ENCODE measurements at regions not wholly inside any gene's neighbourhood (a gene's known extent, or its start where the extent isn't known, plus 50 kb on each side); places are given as distances from the start of the nearest gene placed in this dataset.

DNA sequence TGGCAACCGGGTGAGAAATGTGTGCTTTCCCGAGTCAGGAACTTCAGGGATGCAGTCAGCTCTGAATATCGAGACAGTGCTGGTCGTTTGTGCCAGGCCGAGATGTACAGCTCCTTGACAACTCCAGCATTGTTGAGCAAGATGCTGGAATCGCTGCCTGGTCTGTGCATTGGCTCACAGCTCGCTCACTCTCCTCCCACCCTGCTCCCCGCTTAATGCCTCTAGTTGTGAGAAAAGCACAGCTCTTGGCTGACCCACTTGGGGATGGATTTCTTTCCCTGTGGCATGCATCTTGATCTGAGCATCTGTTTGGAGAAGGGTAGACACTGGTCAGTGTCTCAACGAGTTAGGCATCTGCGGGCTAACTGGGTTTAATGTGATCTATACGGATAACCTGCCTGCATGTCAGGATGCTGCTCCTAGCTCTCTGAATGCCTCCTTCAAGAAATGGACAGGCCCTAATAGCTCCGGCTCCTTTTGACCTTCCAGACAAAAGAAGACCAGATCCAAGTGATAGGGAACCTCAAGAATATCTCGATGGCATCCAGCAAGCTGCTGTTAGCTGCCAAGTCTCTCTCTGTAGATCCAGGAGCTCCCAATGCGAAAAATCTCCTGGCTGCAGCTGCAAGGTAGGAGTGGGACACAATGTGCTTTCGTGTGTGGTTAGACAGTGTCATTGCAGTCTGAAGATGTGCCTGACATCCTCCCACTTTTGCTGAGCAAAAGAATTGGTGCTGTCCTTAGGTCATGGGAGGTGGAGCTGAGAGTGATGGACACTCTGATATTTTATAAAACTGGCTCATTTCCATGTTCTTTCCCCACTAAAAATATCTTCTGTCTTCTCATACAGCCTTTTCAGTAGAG lies 302.2 kb upstream of the TPM1 start:
- TF ChIP-seq CTCF (IDR thresholded peaks at IDR 0.05; ENCODE audit: low read depth, low read length) = no peak
- no peak for TF ChIP-seq EZH2phosphoT487 (IDR thresholded peaks at IDR 0.05; ENCODE audit: low read depth)

Measured in OCI-LY3 (cell line).